HG03442 (cell line): ENCODE measurements at regions not wholly inside any gene's neighbourhood (a gene's known extent, or its start where the extent isn't known, plus 50 kb on each side); places are given as distances from the start of the nearest gene placed in this dataset.

Experiments
- ATAC-seq: cut with Tn5 transposase; IDR thresholded peaks from one replicate; pipeline ENCODE4 v1.9.1; 2021; ENCODE audit warnings: mild to moderate bottlenecking, moderate library complexity; ENCODE audit not compliant: unreplicated experiment

DNA sequence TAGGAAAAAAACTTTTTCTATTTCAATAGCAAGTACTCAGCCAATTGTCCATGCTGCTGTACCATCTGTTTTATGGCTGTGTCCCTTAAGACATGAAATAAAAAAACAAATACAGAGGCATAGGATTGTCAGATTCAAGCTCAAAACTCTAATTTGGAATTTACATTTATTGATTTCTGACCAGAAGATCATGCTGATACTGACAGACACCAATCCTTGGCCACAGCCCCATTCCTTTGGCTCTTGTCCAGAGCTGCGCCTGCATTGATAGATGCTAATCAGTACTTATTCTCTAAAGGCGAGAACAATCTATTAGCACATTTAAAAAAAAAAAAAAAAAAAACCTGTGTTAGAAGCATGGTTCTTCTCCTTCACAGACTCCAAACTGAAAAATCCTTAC lies 384.6 kb downstream of the TMEM232 start:
- ATAC-seq = no peak

GRCh38 chr5:110342683-110343082 lies 383.8 kb downstream of the TMEM232 start:
- no peak for ATAC-seq

GRCh38 chr5:110343616-110344015 lies 382.9 kb downstream of the TMEM232 start:
- ATAC-seq = no peak

DNA sequence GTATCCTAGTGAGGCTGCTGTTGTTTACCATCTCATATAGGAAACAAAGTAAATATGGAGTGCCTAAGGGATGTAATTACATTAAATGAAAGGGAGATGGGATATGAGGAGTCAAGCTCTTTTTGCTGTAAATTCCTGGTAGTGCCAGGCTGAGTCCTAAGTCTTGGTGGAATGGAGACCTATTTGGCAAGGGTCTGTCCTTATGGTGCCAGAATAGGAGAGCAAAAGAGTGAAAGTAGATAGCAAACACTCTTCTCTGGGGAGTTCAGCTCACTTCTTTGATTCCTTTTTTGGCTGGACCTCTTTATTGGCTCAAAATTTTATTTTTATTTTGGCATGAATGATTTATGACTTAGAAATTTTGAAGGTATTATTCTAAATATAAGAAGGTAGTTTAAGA lies 380.8 kb downstream of the TMEM232 start:
- no peak for ATAC-seq

GRCh38 chr5:110346893-110347358 lies 379.5 kb downstream of the TMEM232 start:
- no peak for ATAC-seq

DNA sequence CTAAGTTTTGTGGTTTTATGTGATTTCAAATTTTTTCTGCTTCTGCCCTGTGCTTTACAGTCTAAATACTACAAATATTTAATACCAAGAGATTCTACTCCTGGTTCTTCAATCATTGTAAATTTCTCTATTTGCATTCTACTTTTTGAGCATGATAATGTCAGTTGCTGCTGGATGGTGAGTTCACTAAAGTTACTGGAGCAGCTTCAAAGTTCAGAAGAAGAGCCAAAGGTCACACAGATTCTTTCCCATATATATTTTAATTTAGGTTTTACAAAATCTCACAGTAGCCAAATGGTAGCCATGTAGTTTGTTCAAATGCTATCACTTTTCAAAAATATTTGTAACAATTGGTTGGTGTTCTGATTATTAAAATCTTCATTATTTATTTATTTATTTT lies 378.7 kb downstream of the TMEM232 start:
- no peak for ATAC-seq

DNA sequence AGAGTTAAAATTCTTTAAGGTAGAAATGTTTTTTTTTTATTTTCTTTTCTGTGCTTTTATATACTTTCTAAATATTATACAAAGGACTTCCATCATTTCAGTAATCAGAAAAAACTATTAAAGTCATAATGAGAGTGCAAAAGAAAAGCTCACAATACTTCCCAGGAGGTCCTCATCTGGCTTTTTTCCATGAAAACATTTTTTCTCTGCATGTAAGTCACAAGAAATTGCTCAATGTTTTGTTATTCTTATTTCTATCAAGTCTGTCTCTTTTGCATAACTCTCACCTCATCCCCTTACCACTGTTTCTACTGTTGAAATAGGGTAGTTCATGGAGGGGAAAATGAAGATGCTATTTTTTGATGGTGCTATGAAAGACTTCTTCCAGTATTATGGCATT lies 375.0 kb downstream of the TMEM232 start:
- ATAC-seq = no peak

- no peak for ATAC-seq
These were observed 372.2 kb downstream of the TMEM232 start for GRCh38 chr5:110354311-110354710.

GRCh38 chr5:110354915-110355644 lies 371.4 kb downstream of the TMEM232 start:
- ATAC-seq = no peak

GRCh38 chr5:110356677-110357076 lies 369.8 kb downstream of the TMEM232 start:
- no peak for ATAC-seq

- ATAC-seq = no peak
These were observed 367.2 kb downstream of the TMEM232 start for GRCh38 chr5:110359221-110359620.

GRCh38 chr5:110361471-110361870 lies 365.0 kb downstream of the TMEM232 start:
- ATAC-seq = no peak

- ATAC-seq = no peak
These were observed 364.2 kb downstream of the TMEM232 start for GRCh38 chr5:110362261-110362660.

GRCh38 chr5:110366716-110367115 lies 359.8 kb downstream of the TMEM232 start:
- no peak for ATAC-seq
